ENCODE measurements at regions not wholly inside any gene's neighbourhood (a gene's known extent, or its start where the extent isn't known, plus 50 kb on each side); places are given as distances from the start of the nearest gene placed in this dataset.

DNA sequence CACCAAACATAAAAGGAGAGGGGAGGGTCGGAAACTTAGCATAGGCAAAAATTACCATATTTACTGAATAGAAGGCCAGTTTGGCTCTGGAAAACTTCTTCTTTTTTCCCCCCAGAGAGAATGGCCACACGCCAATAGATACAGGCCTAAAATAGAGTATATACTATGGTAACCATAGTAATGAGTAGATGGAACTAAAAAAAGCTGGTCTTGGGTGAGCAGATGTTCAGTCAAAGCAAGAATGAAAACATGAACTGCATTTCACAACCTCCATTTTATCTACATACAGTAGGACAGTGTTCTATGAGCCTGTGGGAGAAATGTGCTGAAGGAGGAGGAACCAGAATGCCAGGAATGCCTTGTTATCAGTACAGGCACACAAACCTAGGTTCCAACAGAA is 141.7 kb upstream of the SEMA3A start:
- H3K27me3 ChIP-seq: no peaks in the 10 kb centered on the region
- no peaks in the 10 kb centered on the region for H3K79me2 ChIP-seq
- H2AFZ ChIP-seq: peak overlapping the region; percentile 13
- no peaks in the 10 kb centered on the region for H3K9me2 ChIP-seq (replicated peaks; ENCODE audit: insufficient read depth)
- no peak overlapping the region for H3K27ac ChIP-seq
- H3K4me3 ChIP-seq: no peak overlapping the region
- no peak overlapping the region for H3K4me2 ChIP-seq
- H3K36me3 ChIP-seq (replicated peaks; ENCODE audit: insufficient read depth, low read depth): no peaks in the 10 kb centered on the region
- TF ChIP-seq EZH2 (IDR thresholded peaks at IDR 0.05; ENCODE audit: borderline replicate concordance): no peak
- TF ChIP-seq EZH2phosphoT487 (IDR thresholded peaks at IDR 0.05; ENCODE audit: low read depth, severe bottlenecking, unreplicated experiment): no peak
- no peak for TF ChIP-seq CTCF (IDR thresholded peaks at IDR 0.05; ENCODE audit: poor library complexity)
- DNase-seq (ENCODE audit: low spot score): peak; percentile 35
- WGBS (ENCODE audit: low lambda C conversion rate, missing lambda C conversion rate): 81% methylated on average over 2 of the region's 2 CpGs
- H3K9me3 ChIP-seq (ENCODE audit: low read depth): no peaks in the 10 kb centered on the region
- H4K20me1 ChIP-seq (ENCODE audit: insufficient read depth, poor library complexity, severe bottlenecking): no peaks in the 10 kb centered on the region
- H3K4me1 ChIP-seq (ENCODE audit: insufficient read depth): peaks cover 4% of the 10 kb centered on the region

- Histone ChIP-seq H3K4me2 (no peak overlapping the region), H3K9me2 (replicated peaks; ENCODE audit: insufficient read depth) (no peaks in the 10 kb centered on the region), H3K79me2 (no peaks in the 10 kb centered on the region), H4K20me1 (ENCODE audit: insufficient read depth, poor library complexity, severe bottlenecking) (no peaks in the 10 kb centered on the region), H3K27ac (no peak overlapping the region), H3K27me3 (no peaks in the 10 kb centered on the region), H3K9me3 (ENCODE audit: low read depth) (no peaks in the 10 kb centered on the region), H3K4me1 (ENCODE audit: insufficient read depth) (peaks cover 4% of the 10 kb centered on the region), H3K4me3 (no peak overlapping the region), H2AFZ (no peak overlapping the region), H3K36me3 (replicated peaks; ENCODE audit: insufficient read depth, low read depth) (no peaks in the 10 kb centered on the region)
- 54% methylated on average over 3 of the region's 3 CpGs for WGBS (ENCODE audit: low lambda C conversion rate, missing lambda C conversion rate)
- no peak for DNase-seq (ENCODE audit: low spot score)
- TF ChIP-seq EZH2phosphoT487 (IDR thresholded peaks at IDR 0.05; ENCODE audit: low read depth, severe bottlenecking, unreplicated experiment) (no peak), CTCF (IDR thresholded peaks at IDR 0.05; ENCODE audit: poor library complexity) (no peak), EZH2 (IDR thresholded peaks at IDR 0.05; ENCODE audit: borderline replicate concordance) (no peak)
These were observed 137.0 kb upstream of the SEMA3A start for GRCh38 chr7:84331616-84332015.

- no peak for DNase-seq (ENCODE audit: low spot score)
- no peaks in the 10 kb centered on the region for H3K4me1 ChIP-seq (ENCODE audit: insufficient read depth)
- no peaks in the 10 kb centered on the region for H3K9me2 ChIP-seq (replicated peaks; ENCODE audit: insufficient read depth)
- H4K20me1 ChIP-seq (ENCODE audit: insufficient read depth, poor library complexity, severe bottlenecking): peaks cover 2% of the 10 kb centered on the region
- TF ChIP-seq CTCF (IDR thresholded peaks at IDR 0.05; ENCODE audit: poor library complexity) (no peak), EZH2phosphoT487 (IDR thresholded peaks at IDR 0.05; ENCODE audit: low read depth, severe bottlenecking, unreplicated experiment) (no peak), EZH2 (IDR thresholded peaks at IDR 0.05; ENCODE audit: borderline replicate concordance) (no peak)
- no peak overlapping the region for H3K27ac ChIP-seq
- H3K4me2 ChIP-seq: no peak overlapping the region
- no peaks in the 10 kb centered on the region for H3K79me2 ChIP-seq
- H2AFZ ChIP-seq: no peak overlapping the region
- no peaks in the 10 kb centered on the region for H3K9me3 ChIP-seq (ENCODE audit: low read depth)
- 96% methylated on average over 2 of the region's 2 CpGs for WGBS (ENCODE audit: low lambda C conversion rate, missing lambda C conversion rate)
- H3K4me3 ChIP-seq: no peak overlapping the region
- no peaks in the 10 kb centered on the region for H3K36me3 ChIP-seq (replicated peaks; ENCODE audit: insufficient read depth, low read depth)
- no peaks in the 10 kb centered on the region for H3K27me3 ChIP-seq
These were observed 134.0 kb upstream of the SEMA3A start for GRCh38 chr7:84328571-84328970.

- DNase-seq (ENCODE audit: low spot score): no peak
- H3K36me3 ChIP-seq (replicated peaks; ENCODE audit: insufficient read depth, low read depth): no peaks in the 10 kb centered on the region
- H4K20me1 ChIP-seq (ENCODE audit: insufficient read depth, poor library complexity, severe bottlenecking): peaks cover 2% of the 10 kb centered on the region
- H3K4me2 ChIP-seq: no peak overlapping the region
- no peaks in the 10 kb centered on the region for H3K9me3 ChIP-seq (ENCODE audit: low read depth)
- H2AFZ ChIP-seq: no peak overlapping the region
- TF ChIP-seq EZH2phosphoT487 (IDR thresholded peaks at IDR 0.05; ENCODE audit: low read depth, severe bottlenecking, unreplicated experiment) (no peak), EZH2 (IDR thresholded peaks at IDR 0.05; ENCODE audit: borderline replicate concordance) (no peak), CTCF (IDR thresholded peaks at IDR 0.05; ENCODE audit: poor library complexity) (no peak)
- no peak overlapping the region for H3K4me3 ChIP-seq
- no peak overlapping the region for H3K27ac ChIP-seq
- H3K79me2 ChIP-seq: no peaks in the 10 kb centered on the region
- no peaks in the 10 kb centered on the region for H3K27me3 ChIP-seq
- no peaks in the 10 kb centered on the region for H3K4me1 ChIP-seq (ENCODE audit: insufficient read depth)
- no peaks in the 10 kb centered on the region for H3K9me2 ChIP-seq (replicated peaks; ENCODE audit: insufficient read depth)
These were observed 129.6 kb upstream of the SEMA3A start for GRCh38 chr7:84324136-84324630.
